ENCODE measurements at regions not wholly inside any gene's neighbourhood (a gene's known extent, or its start where the extent isn't known, plus 50 kb on each side); places are given as distances from the start of the nearest gene placed in this dataset.

GRCh38 chr2:221109552-221109951, 462.6 kb downstream of the EPHA4 start:
- DNase-seq = no peak
- H3K4me3 ChIP-seq (replicated peaks in 1 of 3) = no peak overlapping the region
- H3K36me3 ChIP-seq = no peaks in the 10 kb centered on the region
- no peaks in the 10 kb centered on the region for H3K9me3 ChIP-seq
- H3K27me3 ChIP-seq = no peaks in the 10 kb centered on the region
- intact Hi-C loops (cut with DNase I) = loop anchor here (10.0 kb wide), 1 partner anchor 465 kb away; the partner anchor contains the start of gene EPHA4
- no peak overlapping the region for H3K27ac ChIP-seq
- no peak for TF ChIP-seq POLR2A (IDR thresholded peaks at IDR 0.05)
- no peak for TF ChIP-seq CTCF (IDR thresholded peaks at IDR 0.05)
- peaks cover 0 to 4% of the 10 kb centered on the region in 2 donors for H3K4me1 ChIP-seq

DNA sequence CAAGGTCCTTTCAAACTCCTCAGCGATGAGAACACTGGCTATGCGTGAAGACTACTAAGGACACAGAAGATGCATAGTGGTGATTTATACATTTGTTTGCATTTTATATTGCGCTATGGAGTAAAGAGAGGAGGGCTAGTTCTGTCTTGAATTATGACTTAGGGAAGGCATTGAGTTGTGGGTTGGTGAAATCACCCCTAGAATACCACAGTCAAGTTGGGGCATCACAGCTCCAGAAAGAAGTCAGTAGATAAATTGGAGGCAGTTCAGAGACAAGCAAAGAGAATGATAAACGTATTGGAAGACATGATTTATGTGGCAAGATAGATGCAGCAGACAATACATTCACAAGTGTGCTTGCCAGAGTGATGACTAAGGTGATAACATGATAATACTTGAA, 460.4 kb downstream of the EPHA4 start:
- 91 to 95% methylated on average over 4 of the region's 4 CpGs for WGBS, 2 donors
- no peak for DNase-seq
- Histone ChIP-seq H3K36me3 (no peaks in the 10 kb centered on the region), H3K27me3 (no peaks in the 10 kb centered on the region), H3K27ac (no peak overlapping the region), H3K4me1 (no peaks in the 10 kb centered on the region), H3K4me3 (replicated peaks in 1 of 3) (no peak overlapping the region), H3K9me3 (no peaks in the 10 kb centered on the region)
- intact Hi-C loops (cut with DNase I) = no loop called here
- no peak for TF ChIP-seq CTCF (IDR thresholded peaks at IDR 0.05)
- TF ChIP-seq POLR2A (IDR thresholded peaks at IDR 0.05) = no peak

DNA sequence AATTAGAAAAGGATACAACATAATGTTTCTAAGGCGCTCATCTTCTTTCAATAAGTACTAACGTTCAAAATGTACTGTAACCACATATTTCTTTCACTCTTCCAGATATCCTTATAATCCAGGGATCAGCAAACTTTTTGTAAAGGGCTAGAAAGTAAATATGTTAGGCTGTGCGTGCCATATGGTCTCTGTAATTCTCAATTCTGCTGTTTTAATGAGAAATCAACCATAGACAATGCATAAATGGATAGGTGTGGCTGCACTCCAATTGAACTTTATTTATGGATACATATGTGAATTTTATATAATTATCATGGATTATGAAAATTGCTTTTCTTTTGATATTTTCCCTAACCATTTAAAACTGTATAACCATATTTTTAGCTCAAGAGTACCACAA, 459.4 kb downstream of the EPHA4 start:
- H3K36me3 ChIP-seq = no peaks in the 10 kb centered on the region
- DNase-seq = no peak
- no peaks in the 10 kb centered on the region for H3K27me3 ChIP-seq
- no peaks in the 10 kb centered on the region for H3K4me1 ChIP-seq
- intact Hi-C loops (cut with DNase I) = no loop called here
- TF ChIP-seq POLR2A (IDR thresholded peaks at IDR 0.05) = no peak
- TF ChIP-seq CTCF (IDR thresholded peaks at IDR 0.05) = no peak
- H3K4me3 ChIP-seq (replicated peaks in 1 of 3) = no peak overlapping the region
- H3K9me3 ChIP-seq = no peaks in the 10 kb centered on the region
- no peak overlapping the region for H3K27ac ChIP-seq
- WGBS, 2 donors = 75 to 94% methylated on average over 3 of the region's 3 CpGs

DNA sequence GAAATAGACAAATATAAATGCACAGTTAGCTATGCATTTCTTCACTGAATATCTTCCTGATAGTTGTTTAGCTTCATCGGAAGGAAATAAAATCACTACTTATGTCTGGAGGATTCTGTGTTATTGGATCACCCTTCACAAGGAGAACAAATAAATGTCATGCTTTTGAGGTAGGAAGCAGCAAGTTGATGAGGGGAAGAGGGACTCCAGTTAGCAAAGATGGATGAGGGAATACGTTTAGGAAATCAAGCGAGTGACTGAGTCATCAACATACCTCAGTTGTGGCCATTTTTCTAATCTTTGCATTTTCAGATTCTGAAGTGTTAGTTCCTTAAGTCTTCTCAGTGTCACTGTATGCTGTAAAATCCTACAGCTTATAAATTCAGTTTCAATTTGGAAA, 456.2 kb downstream of the EPHA4 start:
- Histone ChIP-seq H3K9me3 (no peaks in the 10 kb centered on the region), H3K4me1 (no peaks in the 10 kb centered on the region), H3K27ac (no peak overlapping the region), H3K36me3 (no peaks in the 10 kb centered on the region), H3K27me3 (no peaks in the 10 kb centered on the region), H3K4me3 (replicated peaks in 1 of 3) (no peak overlapping the region)
- no peak for DNase-seq
- TF ChIP-seq POLR2A (IDR thresholded peaks at IDR 0.05) (no peak), CTCF (IDR thresholded peaks at IDR 0.05) (no peak)
- intact Hi-C loops (cut with DNase I) = no loop called here
- 85 to 88% methylated on average over 3 of the region's 3 CpGs for WGBS, 2 donors

GRCh38 chr2:221120643-221121042, 451.5 kb downstream of the EPHA4 start:
- intact Hi-C loops (cut with DNase I) = no loop called here
- no peak for DNase-seq
- no peaks in the 10 kb centered on the region for H3K9me3 ChIP-seq
- WGBS, 2 donors = 87 to 92% methylated on average over 2 of the region's 2 CpGs
- no peaks in the 10 kb centered on the region for H3K36me3 ChIP-seq
- TF ChIP-seq CTCF (IDR thresholded peaks at IDR 0.05) (no peak), POLR2A (IDR thresholded peaks at IDR 0.05) (no peak)
- H3K4me1 ChIP-seq = no peaks in the 10 kb centered on the region
- no peaks in the 10 kb centered on the region for H3K27me3 ChIP-seq
- H3K4me3 ChIP-seq (replicated peaks in 1 of 3) = no peak overlapping the region
- no peak overlapping the region for H3K27ac ChIP-seq

All from thyroid gland (tissue), 4 donors.